H4 (cell line): ENCODE measurements at regions not wholly inside any gene's neighbourhood (a gene's known extent, or its start where the extent isn't known, plus 50 kb on each side); places are given as distances from the start of the nearest gene placed in this dataset.

Source experiments
- DNase-seq: peaks from one replicate; pipeline ENCODE4 v3.0.0-alpha.2; 2015; ENCODE audit warnings: low spot score

GRCh38 chr15:39205506-39206371 lies 375.1 kb upstream of the THBS1 start:
- DNase-seq: peak; percentile 70

- DNase-seq: no peak
Observed at GRCh38 chr15:39207532-39208115, 373.3 kb upstream of the THBS1 start.

GRCh38 chr15:39208187-39208586 lies 372.7 kb upstream of the THBS1 start:
- no peak for DNase-seq

- no peak for DNase-seq
Observed at GRCh38 chr15:39209548-39210211, 371.2 kb upstream of the THBS1 start.

GRCh38 chr15:39211108-39211979 lies 369.5 kb upstream of the THBS1 start:
- DNase-seq: no peak

- DNase-seq: peak; percentile 62
Observed at GRCh38 chr15:39213385-39213840, 367.5 kb upstream of the THBS1 start.

GRCh38 chr15:39215015-39215414 lies 365.9 kb upstream of the THBS1 start:
- DNase-seq: no peak

- no peak for DNase-seq
Observed at GRCh38 chr15:39216816-39217215, 364.1 kb upstream of the THBS1 start.

- no peak for DNase-seq
Observed at GRCh38 chr15:39219608-39220007, 361.3 kb upstream of the THBS1 start.

GRCh38 chr15:39226169-39226937 lies 354.5 kb upstream of the THBS1 start:
- no peak for DNase-seq

- no peak for DNase-seq
Observed at GRCh38 chr15:39227001-39227400, 353.9 kb upstream of the THBS1 start.

- no peak for DNase-seq
Observed at GRCh38 chr15:39228889-39229288, 352.0 kb upstream of the THBS1 start.

GRCh38 chr15:39230205-39230907 lies 350.5 kb upstream of the THBS1 start:
- DNase-seq: no peak

- DNase-seq: no peak
Observed at GRCh38 chr15:39230908-39231285, 350.0 kb upstream of the THBS1 start.

- peak; percentile 20 for DNase-seq
Observed at GRCh38 chr15:39232512-39232911, 348.4 kb upstream of the THBS1 start.

- no peak for DNase-seq
Observed at GRCh38 chr15:39235084-39235795, 345.6 kb upstream of the THBS1 start.

- no peak for DNase-seq
Observed at GRCh38 chr15:39236375-39236774, 344.5 kb upstream of the THBS1 start.

- DNase-seq: no peak
Observed at GRCh38 chr15:39238443-39238842, 342.4 kb upstream of the THBS1 start.

GRCh38 chr15:39239562-39239961 lies 341.3 kb upstream of the THBS1 start:
- peak; percentile 69 for DNase-seq

- peak; percentile 85 for DNase-seq
Observed at GRCh38 chr15:39242345-39242744, 338.5 kb upstream of the THBS1 start.
